ENCODE measurements at regions not wholly inside any gene's neighbourhood (a gene's known extent, or its start where the extent isn't known, plus 50 kb on each side); places are given as distances from the start of the nearest gene placed in this dataset.

DNA sequence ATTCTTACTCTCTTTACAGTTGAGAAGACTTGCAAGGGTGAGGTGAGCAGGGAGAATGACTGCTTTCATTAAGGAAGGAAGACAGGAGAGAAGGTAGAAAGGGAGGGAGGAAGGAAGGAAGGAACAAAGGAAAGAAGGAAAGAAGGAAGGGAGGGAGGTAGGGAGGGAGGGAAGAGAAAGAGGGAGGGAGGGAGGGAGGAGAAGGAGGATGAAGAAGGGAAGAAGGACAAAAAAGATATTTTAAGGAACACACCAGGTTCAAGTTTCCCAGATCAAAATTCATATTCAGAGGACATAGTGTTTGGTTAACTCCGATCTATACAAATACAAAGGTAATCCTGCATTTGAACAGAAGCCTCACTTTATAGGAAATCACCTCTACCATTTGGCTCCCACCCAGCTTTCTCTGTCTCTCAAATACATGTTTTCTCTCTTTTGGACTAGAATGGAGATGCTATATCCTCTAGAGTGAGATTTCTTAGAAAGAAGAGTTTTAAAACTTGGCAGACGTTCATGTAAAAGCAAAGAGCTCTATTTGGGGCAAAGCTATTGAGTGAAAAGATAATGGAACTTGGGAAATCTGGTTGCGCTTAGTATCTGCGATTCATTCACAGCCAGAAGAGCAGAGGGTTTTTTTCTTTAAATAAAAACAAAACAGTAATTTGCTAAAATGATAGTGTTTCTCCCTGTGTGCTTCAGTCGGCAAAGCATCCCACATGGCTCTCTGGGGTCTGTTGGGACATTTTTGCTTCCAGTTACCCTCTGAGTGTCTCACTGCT, 261.9 kb upstream of the LYZL1 start:
- no peak for DNase-seq (ENCODE audit: low read depth, low spot score)

DNA sequence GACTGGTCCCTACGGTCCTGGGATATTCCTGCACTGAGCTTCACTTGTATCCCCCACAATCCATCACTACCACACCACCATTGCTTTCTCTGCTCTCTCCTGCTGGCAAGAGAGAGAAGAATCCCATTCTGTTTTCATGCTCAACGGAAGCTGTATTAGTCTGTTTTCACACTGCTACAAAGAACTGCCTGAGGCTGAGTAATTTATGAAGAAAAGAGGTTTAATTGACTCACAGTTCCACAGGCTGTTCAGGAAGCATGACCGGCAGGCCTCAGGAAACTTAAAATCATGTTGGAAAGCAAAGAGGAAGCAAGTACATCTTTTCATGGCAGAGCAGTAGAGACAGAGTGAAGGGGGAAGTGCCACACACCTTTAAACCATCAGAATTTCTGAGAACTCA, 260.4 kb upstream of the LYZL1 start:
- no peak for DNase-seq (ENCODE audit: low read depth, low spot score)

DNA sequence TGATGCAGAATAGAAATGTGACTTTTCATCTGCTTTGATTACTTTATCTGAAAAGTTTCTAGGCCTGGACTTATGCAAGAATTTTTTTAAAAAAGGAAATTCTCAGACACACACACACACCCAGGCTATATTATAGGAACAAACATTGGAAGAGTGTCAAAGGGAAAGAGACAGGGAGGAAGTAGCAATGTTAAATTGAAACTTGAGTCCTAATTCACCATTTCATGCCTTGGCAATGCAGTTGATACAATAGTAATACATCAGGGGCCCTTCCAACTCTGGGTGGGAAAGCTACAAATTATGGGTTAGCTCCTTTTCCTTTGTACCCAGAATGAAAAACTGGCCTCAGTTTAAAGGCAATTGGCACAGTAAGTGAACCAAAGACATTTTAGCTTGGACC, 258.0 kb upstream of the LYZL1 start:
- no peak for DNase-seq (ENCODE audit: low read depth, low spot score)

DNA sequence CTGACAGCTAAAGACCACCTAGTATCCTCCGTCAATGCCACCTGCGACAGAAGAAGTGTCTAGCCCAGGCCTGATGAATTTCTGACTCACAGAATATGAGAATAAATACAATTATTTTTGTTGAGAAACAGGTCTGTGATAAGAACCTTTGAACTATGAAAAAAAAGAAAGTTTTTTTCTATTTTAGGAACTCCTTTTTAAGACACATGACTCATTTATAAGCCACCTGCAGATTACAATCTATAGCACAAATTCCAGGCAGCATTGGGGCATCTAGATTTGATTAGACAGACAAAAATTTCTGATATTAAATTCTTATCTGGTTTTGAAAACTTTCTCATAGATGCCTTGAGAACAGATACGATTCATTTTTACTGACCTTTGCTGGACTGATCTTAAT, 256.7 kb upstream of the LYZL1 start:
- DNase-seq (ENCODE audit: low read depth, low spot score), result no peak

DNA sequence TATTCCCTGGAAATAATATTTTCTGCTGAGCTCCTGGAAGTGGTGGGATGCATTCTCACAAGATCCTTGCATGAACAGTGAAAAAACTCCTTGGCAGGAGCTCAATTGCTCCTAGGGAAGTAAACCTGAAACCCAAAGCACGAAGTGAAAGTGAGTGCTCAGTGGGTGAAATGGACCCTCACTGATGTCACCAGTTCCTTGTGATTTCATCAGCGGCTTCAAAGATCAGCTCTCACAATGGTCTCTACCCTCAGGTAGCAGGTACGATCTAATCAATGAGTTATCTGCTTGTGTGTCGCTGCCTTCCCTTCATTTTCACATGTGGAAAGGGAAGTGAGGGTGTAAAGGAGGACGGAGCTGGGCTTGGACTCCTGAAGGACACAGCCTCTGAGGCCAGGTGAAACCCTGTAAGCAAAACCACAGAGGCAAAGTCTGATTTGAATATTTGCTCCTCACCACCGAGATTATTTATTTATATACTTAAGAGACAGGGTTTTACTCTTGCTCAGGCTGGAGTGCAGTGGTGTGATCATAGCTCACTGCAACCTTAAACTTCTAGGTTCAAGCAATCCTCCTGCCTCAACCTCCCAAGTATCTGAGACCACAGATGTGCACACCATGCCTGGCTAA, 255.4 kb upstream of the LYZL1 start:
- no peak for DNase-seq (ENCODE audit: low read depth, low spot score)

DNA sequence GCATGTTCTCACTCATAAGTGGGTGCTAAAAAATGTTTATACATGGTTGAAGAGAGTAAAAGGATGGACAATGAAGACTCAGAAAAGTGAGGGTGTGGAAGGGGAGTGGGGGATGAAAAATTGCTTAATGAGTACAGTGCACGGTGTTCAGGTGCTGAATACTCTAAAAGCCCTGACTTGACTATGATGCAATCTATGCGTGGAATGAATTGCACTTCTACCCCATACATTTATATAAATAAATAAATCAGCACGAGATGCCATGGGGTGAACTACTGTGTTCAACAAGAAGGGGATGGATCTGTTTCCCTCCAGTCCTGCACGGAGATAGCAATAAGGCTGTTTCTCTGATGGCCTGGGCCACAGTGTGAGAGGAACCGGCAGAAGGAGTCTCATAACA, 254.3 kb upstream of the LYZL1 start:
- no peak for DNase-seq (ENCODE audit: low read depth, low spot score)

DNA sequence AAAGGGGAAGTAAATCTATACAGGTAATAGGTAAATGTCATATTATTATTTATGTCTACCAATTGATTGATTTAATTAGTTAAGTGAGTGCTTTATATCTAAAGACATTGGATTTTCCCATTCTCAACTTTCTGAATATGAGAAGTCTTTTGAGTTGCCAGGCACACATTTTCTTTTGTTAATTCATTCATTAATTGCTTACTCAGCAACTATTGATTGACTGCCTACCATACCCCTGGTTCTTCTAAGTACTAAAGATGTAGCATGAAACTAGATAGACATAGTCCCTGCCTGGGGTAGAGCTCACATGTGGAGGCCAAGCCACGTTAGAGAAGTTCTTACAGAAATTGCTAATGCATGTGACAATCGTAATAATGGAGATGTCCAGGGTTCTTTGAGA, 253.1 kb upstream of the LYZL1 start:
- no peak for DNase-seq (ENCODE audit: low read depth, low spot score)

DNA sequence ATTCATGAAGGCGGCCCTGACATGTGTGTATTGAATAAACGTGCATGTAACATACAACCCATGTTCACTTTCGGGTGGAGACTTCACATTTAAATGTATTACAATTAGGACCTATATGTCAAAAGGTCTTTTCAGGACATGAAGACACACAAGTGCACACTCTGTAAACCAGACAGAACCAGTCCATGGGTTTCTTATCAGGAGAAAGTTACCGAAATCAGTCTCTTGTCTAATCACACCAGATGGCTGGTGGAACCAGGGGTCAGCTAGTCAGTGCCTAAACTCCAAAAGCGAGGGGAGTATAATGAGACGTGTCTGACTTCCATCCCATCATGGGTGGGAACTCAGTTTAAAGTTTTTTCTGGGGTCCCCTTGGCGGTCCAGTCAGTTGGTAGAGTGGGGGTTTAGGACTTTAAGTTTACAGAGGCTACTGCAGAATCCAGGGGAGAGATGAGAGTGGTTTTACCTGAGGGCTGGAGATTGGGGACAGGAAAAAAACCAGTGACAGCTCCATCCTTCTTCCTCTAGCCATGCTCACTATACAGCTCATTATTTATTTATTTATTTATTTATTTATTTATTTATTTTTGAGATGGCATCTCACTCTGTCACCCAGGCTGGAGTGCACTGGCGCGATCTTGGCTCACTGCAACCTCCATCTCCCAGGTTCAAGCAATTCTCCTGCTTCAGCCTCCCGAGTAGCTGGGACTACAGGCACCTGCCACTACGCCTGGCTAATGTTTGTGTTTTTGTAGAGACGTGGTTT, 251.3 kb upstream of the LYZL1 start:
- DNase-seq (ENCODE audit: low read depth, low spot score), result no peak

DNA sequence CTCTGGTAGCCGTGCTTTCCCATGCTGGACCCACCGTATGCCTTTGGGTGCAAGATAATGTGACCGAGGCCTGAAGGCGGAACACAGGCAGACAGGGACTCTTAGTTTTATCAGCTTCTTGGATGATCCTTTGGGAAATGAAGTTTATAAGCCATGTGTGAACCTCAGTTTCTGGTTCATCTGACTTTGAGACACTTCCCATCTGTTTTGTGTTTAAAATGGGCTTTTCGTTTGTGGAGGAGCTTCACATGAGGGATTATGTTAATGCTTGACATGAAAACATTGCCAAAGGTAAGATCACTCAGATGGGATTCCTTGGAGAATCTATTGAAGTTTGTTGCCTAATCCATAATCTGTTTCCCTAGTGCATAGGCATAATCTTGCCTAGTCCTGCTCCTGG, 249.8 kb upstream of the LYZL1 start:
- no peak for DNase-seq (ENCODE audit: low read depth, low spot score)

DNA sequence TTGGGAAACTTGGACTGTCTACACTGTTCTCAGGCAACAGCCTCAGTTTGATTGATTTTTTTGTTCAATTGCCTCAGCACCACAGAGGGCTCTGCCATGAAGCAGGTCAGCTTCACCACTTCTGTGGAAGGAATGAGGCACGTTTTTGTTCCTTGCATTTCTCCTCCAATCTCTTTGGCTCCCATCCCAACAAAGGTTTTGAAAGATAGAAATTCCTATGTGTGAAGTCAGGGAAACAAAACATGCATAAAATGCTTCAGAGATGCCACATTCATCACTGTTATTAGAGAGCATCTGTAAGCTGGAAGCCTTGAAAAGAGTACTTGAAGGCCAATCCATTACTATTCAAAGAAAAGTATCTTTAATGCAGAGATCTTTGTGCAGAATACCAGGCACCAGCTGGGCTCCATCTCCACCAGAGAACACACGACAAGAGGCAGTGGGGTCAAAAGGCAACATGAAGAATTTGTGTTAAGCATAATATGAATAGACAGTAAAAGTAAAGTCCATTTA, 249.1 kb upstream of the LYZL1 start:
- no peak for DNase-seq (ENCODE audit: low read depth, low spot score)

DNA sequence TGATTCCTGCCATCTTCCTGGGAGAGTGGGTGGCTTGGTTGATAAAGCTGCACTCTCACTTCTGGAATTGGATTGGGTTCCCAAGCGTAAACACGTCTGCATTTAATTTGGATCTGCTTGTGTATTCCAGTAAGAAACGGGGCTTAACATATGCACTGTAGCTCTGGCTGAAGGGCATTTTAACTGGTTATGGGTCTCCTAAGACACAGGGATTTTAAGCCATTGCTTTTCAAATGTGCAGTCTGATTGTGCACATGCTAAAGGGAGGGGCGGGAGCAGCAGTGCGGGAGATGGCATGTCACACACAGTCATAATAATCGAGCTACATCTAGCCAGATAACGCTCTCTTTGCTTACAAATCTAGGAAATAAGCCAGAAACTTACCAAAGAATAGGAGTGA, 247.3 kb upstream of the LYZL1 start:
- no peak for DNase-seq (ENCODE audit: low read depth, low spot score)

DNA sequence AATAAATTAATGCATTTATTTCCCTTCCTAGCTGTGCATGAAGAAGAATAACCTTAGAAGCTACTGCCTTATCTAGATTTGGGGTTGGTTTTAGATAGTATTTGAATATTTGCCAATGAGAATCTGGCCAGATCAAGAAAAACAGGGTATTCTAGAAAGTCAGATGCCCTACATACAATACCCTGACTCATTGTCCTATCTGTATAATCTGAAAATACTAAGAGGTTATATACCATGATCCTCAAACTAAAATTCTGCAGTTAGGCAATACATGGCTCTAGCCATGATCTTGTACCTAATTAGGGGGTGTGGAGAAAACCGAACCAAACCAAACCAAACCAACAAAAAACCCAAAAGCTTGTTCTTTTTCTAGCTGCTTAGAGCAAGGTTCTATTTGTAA, 240.4 kb upstream of the LYZL1 start:
- DNase-seq (ENCODE audit: low read depth, low spot score), result no peak

DNA sequence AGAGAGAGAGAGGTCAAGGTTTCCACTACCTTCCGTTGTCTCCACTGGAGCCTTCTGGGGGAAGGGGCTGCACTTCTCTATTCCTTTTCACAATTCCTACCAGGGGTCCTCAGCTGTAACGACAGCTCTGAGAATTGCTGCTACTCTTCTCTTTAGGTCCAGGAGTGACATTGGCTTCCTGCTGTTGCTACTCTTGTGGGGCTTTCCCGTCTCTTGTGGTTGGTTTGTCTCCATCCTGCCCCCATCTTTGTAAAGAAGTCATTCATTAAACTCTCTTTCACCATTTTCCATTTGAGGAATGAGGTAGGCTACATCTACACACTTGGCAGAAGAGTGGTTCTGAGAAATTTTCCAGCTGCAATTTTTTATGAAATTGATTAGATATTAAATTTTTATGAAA, 238.8 kb upstream of the LYZL1 start:
- DNase-seq (ENCODE audit: low read depth, low spot score), result no peak

DNA sequence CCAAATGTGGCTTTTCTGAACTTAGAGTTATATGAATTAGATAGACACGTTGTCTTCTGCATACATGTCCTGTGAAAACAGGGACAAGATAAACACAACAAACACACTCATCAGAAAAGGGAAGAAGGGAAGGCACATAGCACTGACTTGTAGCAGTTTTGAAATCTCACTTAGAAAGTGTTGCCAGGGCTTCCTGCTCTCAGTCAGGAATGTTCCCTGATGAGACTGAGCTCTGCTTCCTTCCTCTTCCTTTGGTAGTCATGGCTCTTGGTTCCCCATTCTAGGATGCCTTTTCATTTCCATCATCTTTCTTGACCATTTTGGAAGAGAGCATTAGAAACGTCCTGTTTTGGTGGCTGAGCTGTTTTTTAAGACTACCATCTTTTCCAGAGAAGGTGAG, 233.8 kb upstream of the LYZL1 start:
- DNase-seq (ENCODE audit: low read depth, low spot score), result no peak

DNA sequence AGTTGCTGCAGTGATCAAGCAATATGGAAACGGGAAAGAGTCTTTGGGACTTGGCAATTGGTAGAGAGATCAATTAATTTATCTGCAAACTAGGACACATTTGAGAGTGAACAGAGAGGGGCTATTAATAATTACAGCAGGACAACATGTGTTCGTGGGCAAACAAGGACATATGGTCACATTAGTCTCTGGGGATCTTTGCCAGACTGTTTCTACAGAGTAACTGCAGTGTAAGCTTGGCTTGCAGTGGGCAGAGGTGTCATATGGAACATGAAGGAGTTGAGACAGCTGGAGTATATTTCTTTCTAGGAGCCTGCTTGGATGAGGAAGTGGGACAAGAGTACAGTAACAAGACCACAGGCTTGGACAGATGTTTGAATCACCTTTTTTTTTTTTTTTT, 232.1 kb upstream of the LYZL1 start:
- no peak for DNase-seq (ENCODE audit: low read depth, low spot score)

DNA sequence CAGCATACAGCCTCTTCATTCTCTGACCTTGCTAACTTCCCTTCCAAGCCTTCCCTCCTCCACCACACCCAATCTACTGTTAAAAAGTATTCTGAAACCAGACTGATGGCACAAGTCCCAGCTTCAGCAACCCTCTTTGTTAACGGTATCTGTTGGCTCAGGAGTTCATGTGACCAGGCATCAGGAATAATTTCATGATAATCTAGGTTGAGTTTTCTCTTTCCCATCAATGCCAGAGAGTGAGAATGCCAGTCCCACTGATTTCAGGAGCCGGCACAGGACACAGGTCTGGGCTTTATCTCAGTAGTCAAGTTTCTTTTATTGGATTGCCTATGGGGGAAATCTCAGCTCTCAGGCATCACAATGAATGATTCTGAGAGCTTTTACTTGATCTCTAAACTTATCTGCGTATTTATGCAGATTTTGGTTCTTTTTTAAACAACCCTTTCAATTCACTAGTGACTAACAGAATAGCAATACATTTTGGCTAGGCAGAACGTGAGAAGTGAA, 231.0 kb upstream of the LYZL1 start:
- DNase-seq (ENCODE audit: low read depth, low spot score), result no peak

DNA sequence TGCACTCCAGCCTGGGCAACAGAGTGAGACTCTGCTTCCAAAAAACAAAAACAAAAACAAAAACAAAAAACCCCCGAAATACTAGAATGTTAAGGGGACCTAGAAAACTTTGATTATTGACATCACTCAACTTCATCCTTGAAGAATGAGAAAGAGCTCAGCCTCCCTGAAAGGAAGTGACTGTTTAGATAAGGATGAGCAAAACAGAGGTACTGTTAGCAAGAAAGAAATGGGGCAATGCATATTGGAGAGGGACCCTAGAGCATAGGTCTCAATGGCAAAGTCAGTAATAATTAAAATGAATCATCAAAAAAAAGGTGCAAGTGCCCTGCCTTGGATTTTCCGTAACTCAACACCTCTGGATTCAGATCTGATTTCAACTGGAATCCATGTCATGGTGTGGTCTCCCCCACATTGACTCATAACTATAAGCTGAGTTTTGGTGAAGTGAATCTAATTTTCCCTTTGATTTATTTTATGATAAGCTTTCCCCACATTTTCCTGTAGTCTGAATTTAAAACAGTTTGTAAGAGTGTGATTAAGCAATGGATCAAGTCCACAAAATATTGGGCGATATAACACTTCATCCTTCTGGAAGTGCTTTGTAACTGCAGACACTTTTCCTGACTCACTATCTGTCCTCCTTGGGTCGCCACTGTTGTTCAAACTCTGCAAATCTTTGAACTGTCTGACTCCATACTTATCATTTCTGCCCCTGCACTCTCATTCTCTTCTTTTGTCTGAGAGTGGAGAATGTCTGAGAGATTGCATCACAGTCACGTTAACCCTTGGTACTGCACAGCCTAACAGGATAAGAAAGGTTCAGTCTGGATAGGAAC, 224.8 kb upstream of the LYZL1 start:
- DNase-seq (ENCODE audit: low read depth, low spot score), result no peak

DNA sequence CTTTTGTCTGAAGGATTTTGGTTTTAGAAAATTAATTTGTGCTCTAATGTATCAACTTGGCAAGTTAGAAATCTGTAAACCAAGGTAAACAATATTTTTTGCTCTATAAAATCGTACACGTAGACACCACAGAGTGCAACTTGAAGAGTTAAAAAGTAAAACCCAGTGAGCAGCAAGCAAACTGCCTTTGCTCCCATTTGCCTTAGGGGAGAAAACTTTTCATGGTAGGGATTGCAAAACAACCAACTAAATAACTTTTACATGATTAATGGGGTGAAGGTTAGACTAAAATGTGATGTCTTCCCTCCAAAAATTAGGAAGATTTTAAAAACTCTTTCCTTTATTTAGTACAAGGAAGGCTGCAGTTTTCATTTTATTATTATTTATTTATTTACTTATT, 224.2 kb upstream of the LYZL1 start:
- no peak for DNase-seq (ENCODE audit: low read depth, low spot score)

DNA sequence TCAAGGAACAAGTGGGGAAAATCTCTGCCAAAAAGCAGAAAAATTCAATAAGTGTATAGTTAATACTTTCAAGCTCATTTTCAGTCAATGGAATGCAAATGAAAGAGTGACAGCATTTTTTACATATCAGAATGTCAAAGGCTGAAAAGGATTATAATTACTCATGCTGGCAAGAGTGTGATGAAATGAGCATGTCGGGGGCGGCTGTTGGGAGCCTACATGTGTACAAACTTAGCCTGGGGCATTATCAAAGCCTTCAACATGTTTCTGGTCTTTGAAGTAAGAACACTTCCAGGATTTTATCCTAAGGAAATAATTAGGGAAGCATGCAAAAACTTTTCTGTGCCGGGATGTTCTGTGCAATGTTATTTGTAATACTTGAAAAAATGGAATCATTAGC, 221.7 kb upstream of the LYZL1 start:
- DNase-seq (ENCODE audit: low read depth, low spot score), result no peak

DNA sequence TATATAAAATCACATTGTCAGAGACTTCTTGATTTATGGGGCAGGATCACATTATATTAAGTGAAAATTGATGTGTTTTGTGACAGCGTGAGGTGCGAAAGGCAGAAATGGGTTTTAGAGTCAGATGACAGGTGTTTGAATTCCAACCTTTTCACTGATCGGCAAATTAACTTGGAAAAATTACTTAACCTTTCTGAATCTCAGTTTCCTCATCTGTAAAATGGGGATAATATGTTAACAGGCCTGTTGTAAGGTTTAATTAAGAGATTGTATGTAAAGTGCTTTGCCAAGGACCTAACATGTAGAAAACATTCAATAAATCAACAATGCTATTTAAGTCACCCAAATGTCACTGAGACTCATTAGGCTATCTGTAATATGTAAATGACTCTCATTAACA, 221.2 kb upstream of the LYZL1 start:
- DNase-seq (ENCODE audit: low read depth, low spot score), result no peak

DNA sequence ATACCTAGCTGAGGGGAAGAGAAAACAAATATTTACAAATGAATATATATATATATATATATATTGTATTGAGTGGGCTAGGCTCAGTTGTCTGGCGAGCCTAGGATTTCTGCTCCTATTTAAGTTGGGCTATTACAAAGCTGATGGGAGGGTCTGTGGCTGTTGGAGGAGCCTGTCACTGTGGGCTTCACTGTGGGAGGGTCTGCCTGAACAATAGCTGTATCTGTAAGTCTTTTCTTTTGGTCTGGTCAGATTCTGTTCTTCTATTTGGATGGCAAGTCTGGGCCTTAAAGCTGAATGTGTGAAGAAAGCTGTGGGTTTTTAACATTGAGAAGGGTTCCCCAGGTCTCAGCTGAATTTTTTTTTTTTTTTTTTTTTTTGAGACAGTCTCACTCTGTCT, 220.6 kb upstream of the LYZL1 start:
- DNase-seq (ENCODE audit: low read depth, low spot score), result no peak

DNA sequence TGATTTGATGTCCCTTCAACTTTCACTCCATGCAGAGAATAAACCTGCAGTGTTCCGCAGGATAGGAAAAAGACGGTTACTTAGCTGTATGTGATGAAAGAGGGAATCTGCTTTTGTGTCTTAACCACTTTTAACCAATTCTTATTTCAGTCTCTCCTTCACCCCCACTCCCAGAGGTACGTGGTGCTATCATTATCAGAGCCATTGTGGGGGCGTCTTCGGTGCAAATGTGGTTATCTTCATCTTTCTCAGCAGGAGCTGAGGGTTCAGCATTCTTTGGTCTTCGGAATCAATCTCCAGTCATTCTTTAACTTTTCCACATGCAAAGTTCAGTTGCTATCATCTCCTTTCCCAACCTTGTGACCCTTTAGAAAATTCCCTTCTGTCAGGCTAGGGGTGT, 219.9 kb upstream of the LYZL1 start:
- no peak for DNase-seq (ENCODE audit: low read depth, low spot score)
